ENCODE measurements at regions not wholly inside any gene's neighbourhood (a gene's known extent, or its start where the extent isn't known, plus 50 kb on each side); places are given as distances from the start of the nearest gene placed in this dataset.

DNA sequence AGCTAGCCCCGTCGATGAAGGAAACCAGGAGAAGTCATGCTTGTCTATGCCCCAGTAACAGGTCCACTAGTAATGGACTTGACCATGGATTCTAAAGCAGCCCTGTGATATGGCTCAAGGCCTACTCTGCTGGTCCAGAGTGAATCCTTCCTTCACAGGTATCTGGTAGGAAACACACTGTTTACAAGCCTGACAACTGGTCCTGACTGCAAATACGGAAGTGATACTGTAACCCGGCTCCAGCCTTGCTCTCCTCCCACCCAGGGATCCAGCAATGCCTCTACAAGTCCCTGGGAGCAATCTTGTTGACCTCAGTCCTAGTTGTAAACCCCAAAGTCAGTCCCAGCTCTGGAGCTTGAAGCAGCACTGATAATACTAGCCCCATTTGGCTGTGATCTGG is 239.2 kb upstream of the GRID2 start:
- in situ Hi-C loops (cut with HindIII; ENCODE audit: low pct_unique_long_range_greater_than_20kb, low sequenced_read_pairs) = no loop called here
- no peak for DNase-seq (ENCODE audit: low read depth)

GRCh38 chr4:92066485-92066884 is 237.3 kb upstream of the GRID2 start:
- in situ Hi-C loops (cut with HindIII; ENCODE audit: low pct_unique_long_range_greater_than_20kb, low sequenced_read_pairs) = no loop called here
- no peak for DNase-seq (ENCODE audit: low read depth)

- in situ Hi-C loops (cut with HindIII; ENCODE audit: low pct_unique_long_range_greater_than_20kb, low sequenced_read_pairs) = no loop called here
Measured at GRCh38 chr4:92071587-92071986, 232.2 kb upstream of the GRID2 start.

DNA sequence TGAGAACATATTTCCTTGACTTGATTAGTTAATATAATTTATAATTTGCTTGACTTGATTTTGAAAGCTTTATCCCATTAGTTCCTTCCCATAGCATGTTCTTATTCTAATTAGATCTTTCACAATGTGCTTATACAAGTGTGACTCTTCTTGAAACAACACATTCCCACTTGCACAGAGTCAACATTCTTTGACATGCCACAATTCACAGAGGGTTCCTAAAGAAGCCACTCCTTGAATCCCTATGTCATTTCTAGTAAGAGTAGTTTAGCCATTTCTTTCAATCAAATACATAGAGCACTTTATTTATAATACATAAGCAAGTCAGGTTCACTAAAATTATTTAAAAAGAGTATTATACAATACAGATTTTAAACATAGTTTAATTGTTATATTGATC is 228.9 kb upstream of the GRID2 start:
- in situ Hi-C loops (cut with HindIII; ENCODE audit: low pct_unique_long_range_greater_than_20kb, low sequenced_read_pairs) = no loop called here
- no peak for DNase-seq (ENCODE audit: low read depth)

More at GRCh38 chr4:92071587-92071986, 232.2 kb upstream of the GRID2 start:
- no peak for DNase-seq (ENCODE audit: low read depth)

DNA sequence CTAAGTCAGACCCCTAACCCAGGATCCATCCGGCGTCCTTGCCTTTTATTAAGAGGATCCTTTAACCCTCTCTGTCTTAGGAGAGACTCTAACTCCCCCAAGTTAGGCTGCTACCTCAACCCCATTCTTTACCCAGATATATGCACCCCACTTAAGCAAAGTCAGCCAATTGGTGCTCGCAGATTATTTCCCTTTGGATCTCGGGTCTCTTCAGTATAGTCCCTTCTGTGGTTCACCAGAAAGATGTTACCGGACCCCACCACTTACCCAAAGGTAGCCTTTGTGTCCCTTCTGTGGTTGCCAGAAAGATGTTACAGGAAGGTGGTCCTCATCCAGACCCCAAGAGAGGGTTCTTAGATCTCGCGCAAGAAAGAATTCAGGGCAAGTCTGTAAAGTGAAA is 212.9 kb upstream of the GRID2 start:
- no peak for DNase-seq (ENCODE audit: low read depth)
- in situ Hi-C loops (cut with HindIII; ENCODE audit: low pct_unique_long_range_greater_than_20kb, low sequenced_read_pairs) = no loop called here

- in situ Hi-C loops (cut with HindIII; ENCODE audit: low pct_unique_long_range_greater_than_20kb, low sequenced_read_pairs) = no loop called here
Measured at GRCh38 chr4:92091335-92091734, 212.4 kb upstream of the GRID2 start.

GRCh38 chr4:92099861-92100260 is 203.9 kb upstream of the GRID2 start:
- in situ Hi-C loops (cut with HindIII; ENCODE audit: low pct_unique_long_range_greater_than_20kb, low sequenced_read_pairs) = no loop called here
- no peak for DNase-seq (ENCODE audit: low read depth)

More at GRCh38 chr4:92091335-92091734, 212.4 kb upstream of the GRID2 start:
- no peak for DNase-seq (ENCODE audit: low read depth)

GRCh38 chr4:92100975-92101374 is 202.8 kb upstream of the GRID2 start:
- in situ Hi-C loops (cut with HindIII; ENCODE audit: low pct_unique_long_range_greater_than_20kb, low sequenced_read_pairs) = no loop called here
- DNase-seq (ENCODE audit: low read depth) = no peak

- DNase-seq (ENCODE audit: low read depth) = no peak
- in situ Hi-C loops (cut with HindIII; ENCODE audit: low pct_unique_long_range_greater_than_20kb, low sequenced_read_pairs) = no loop called here
Measured at GRCh38 chr4:92101737-92102172, 202.0 kb upstream of the GRID2 start.

GRCh38 chr4:92104506-92104905 is 199.3 kb upstream of the GRID2 start:
- no peak for DNase-seq (ENCODE audit: low read depth)
- in situ Hi-C loops (cut with HindIII; ENCODE audit: low pct_unique_long_range_greater_than_20kb, low sequenced_read_pairs) = no loop called here

GRCh38 chr4:92106816-92107215 is 196.9 kb upstream of the GRID2 start:
- in situ Hi-C loops (cut with HindIII; ENCODE audit: low pct_unique_long_range_greater_than_20kb, low sequenced_read_pairs) = no loop called here
- no peak for DNase-seq (ENCODE audit: low read depth)

- in situ Hi-C loops (cut with HindIII; ENCODE audit: low pct_unique_long_range_greater_than_20kb, low sequenced_read_pairs) = no loop called here
- no peak for DNase-seq (ENCODE audit: low read depth)
Measured at GRCh38 chr4:92111493-92111892, 192.3 kb upstream of the GRID2 start.

GRCh38 chr4:92112805-92113204 is 191.0 kb upstream of the GRID2 start:
- no peak for DNase-seq (ENCODE audit: low read depth)
- in situ Hi-C loops (cut with HindIII; ENCODE audit: low pct_unique_long_range_greater_than_20kb, low sequenced_read_pairs) = no loop called here

GRCh38 chr4:92120810-92121498 is 182.8 kb upstream of the GRID2 start:
- no peak for DNase-seq (ENCODE audit: low read depth)

DNA sequence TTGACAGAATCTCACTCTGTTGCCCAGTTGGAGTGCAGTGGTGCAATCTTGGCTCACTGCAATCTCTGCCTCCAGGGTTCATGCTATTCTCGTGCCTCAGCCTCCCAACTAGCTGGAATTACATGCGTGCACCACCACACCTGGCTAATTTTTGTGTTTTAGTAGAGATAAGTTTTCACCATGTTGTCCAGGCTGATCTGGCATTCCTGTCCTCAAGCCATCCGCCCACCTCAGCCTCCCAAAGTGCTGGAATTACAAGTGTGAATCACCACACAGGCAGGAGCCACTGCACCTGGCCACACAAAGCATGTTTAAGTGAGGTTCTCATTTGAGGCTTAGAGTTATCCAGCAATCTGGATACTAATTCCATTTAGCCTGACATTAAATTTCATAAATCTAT is 180.9 kb upstream of the GRID2 start:
- in situ Hi-C loops (cut with HindIII; ENCODE audit: low pct_unique_long_range_greater_than_20kb, low sequenced_read_pairs) = no loop called here
- no peak for DNase-seq (ENCODE audit: low read depth)

More at GRCh38 chr4:92120810-92121498, 182.8 kb upstream of the GRID2 start:
- in situ Hi-C loops (cut with HindIII; ENCODE audit: low pct_unique_long_range_greater_than_20kb, low sequenced_read_pairs) = no loop called here

DNA sequence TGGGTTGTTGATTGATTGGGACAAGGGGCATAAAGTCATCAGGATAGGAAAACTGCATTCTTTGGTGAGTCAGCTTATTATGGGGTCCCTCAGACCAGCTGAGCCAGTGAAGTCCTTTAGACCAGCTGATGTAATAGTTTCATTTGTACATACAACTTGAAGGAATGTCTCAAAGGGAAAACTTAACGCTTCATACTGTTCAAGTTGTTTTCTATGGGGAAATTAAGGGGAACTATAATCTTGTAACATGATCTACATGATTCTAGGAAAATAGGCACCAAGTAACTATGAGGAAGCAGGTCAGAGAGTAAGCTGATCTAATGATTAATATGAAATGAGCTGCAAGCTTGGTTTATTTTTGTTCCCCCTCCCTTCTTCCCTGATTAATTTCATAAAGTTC is 175.1 kb upstream of the GRID2 start:
- DNase-seq (ENCODE audit: low read depth) = no peak
- in situ Hi-C loops (cut with HindIII; ENCODE audit: low pct_unique_long_range_greater_than_20kb, low sequenced_read_pairs) = no loop called here

GRCh38 chr4:92129408-92129994 is 174.3 kb upstream of the GRID2 start:
- in situ Hi-C loops (cut with HindIII; ENCODE audit: low pct_unique_long_range_greater_than_20kb, low sequenced_read_pairs) = no loop called here

GRCh38 chr4:92136434-92136833 is 167.3 kb upstream of the GRID2 start:
- DNase-seq (ENCODE audit: low read depth) = no peak
- in situ Hi-C loops (cut with HindIII; ENCODE audit: low pct_unique_long_range_greater_than_20kb, low sequenced_read_pairs) = no loop called here

More at GRCh38 chr4:92129408-92129994, 174.3 kb upstream of the GRID2 start:
- no peak for DNase-seq (ENCODE audit: low read depth)

DNA sequence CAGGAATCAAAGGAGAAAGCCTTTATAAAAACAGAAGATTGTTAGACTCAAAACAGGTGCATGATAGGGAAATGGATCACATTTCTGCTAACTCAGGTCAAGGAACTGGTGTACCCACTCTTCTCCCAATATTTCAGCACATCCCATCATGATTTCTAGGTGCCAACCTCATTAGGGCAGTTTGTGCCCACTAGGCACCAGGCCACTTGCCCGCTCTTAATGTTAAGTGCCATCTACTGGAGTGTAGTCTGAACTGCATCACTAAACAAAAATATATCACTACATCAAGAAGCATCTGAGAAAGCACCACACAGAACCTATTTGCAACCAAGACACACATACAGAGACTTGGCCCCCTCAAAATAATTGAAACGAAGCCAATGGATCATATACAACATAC is 140.4 kb upstream of the GRID2 start:
- peak; percentile 1 for DNase-seq (ENCODE audit: low read depth)
- in situ Hi-C loops (cut with HindIII; ENCODE audit: low pct_unique_long_range_greater_than_20kb, low sequenced_read_pairs) = no loop called here

DNA sequence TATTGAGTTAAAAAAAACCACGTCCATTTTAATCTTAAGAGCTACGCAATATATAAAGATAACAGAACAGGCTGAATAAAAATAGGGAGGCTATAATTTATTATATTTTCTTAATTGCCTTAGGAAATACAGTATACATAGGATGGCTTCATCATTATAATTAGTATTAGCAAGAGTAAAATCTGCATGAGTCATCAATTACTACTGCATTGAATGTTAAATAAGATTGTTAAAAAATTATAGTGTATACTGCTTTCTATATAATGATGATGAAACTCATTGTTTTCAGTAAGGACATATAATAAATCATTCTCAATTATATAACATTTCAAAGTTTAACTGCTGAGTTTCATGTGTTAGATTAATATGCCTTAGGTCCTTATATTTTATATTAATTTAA is 133.4 kb upstream of the GRID2 start:
- in situ Hi-C loops (cut with HindIII; ENCODE audit: low pct_unique_long_range_greater_than_20kb, low sequenced_read_pairs) = no loop called here

More for the DNA sequence above, 133.4 kb upstream of the GRID2 start:
- DNase-seq (ENCODE audit: low read depth) = no peak
